ENCODE measurements at regions not wholly inside any gene's neighbourhood (a gene's known extent, or its start where the extent isn't known, plus 50 kb on each side); places are given as distances from the start of the nearest gene placed in this dataset.

- H3K9ac ChIP-seq (ENCODE audit: low read length), result no peak overlapping the region
- no peaks in the 10 kb centered on the region for H3K9me3 ChIP-seq (ENCODE audit: insufficient read depth, low read length)
- TF ChIP-seq, protein P1, sequence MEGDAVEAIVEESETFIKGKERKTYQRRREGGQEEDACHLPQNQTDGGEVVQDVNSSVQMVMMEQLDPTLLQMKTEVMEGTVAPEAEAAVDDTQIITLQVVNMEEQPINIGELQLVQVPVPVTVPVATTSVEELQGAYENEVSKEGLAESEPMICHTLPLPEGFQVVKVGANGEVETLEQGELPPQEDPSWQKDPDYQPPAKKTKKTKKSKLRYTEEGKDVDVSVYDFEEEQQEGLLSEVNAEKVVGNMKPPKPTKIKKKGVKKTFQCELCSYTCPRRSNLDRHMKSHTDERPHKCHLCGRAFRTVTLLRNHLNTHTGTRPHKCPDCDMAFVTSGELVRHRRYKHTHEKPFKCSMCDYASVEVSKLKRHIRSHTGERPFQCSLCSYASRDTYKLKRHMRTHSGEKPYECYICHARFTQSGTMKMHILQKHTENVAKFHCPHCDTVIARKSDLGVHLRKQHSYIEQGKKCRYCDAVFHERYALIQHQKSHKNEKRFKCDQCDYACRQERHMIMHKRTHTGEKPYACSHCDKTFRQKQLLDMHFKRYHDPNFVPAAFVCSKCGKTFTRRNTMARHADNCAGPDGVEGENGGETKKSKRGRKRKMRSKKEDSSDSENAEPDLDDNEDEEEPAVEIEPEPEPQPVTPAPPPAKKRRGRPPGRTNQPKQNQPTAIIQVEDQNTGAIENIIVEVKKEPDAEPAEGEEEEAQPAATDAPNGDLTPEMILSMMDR (IDR thresholded peaks at IDR 0.05; ENCODE audit: insufficient read depth, low read length, poor library complexity, severe bottlenecking), result no peak
- no peak for TF ChIP-seq EZH2phosphoT487 (conservative IDR thresholded peaks at IDR 0.05; ENCODE audit: low read length)
Observed at GRCh38 chr14:28059254-28059653, 707.3 kb upstream of the FOXG1 start.

DNA sequence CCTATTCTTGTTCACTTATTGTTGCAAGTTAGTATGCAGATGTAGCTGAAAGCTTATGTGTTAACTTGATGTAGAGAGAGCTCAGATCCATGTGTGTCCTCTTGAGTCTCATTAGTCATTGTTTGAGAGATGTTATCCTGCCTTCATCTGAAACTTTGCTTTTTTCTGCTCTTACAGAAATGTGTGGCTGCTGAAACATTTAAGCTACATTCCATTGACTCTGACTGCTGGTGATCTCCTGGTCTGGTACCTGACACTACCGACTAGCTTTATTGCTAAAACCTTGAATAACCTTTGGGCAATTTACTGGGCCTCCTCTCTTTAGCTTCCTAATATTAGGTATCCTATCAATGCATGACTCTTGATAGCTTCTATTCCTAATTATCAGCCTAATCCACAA is 705.6 kb upstream of the FOXG1 start:
- Histone ChIP-seq H2AFZ (ENCODE audit: low read depth, low read length, severe bottlenecking) (no peak overlapping the region), H3K79me2 (ENCODE audit: insufficient read depth, low read length) (no peaks in the 10 kb centered on the region), H3K4me3 (ENCODE audit: insufficient read depth, low read length, poor library complexity, severe bottlenecking) (no peak overlapping the region), H3K36me3 (ENCODE audit: low read length) (no peaks in the 10 kb centered on the region), H3K9ac (ENCODE audit: low read length) (no peak overlapping the region), H3K27me3 (ENCODE audit: low read length) (no peaks in the 10 kb centered on the region), H3K9me2 (replicated peaks; ENCODE audit: insufficient read depth, low read length) (no peaks in the 10 kb centered on the region), H3F3A (ENCODE audit: insufficient read depth) (no peaks in the 10 kb centered on the region), H3K4me2 (ENCODE audit: low read depth, low read length, poor library complexity, severe bottlenecking) (no peak overlapping the region), H3K9me3 (ENCODE audit: insufficient read depth, low read length) (no peaks in the 10 kb centered on the region), H3K27ac (ENCODE audit: low read depth, low read length) (no peak overlapping the region), H4K20me1 (ENCODE audit: low read depth, low read length) (no peaks in the 10 kb centered on the region)
- TF ChIP-seq, protein P1 (IDR thresholded peaks at IDR 0.05; ENCODE audit: insufficient read depth, low read length, poor library complexity, severe bottlenecking), result no peak
- TF ChIP-seq EZH2phosphoT487 (conservative IDR thresholded peaks at IDR 0.05; ENCODE audit: low read length), result no peak

More at GRCh38 chr14:28059254-28059653, 707.3 kb upstream of the FOXG1 start:
- H3K36me3 ChIP-seq (ENCODE audit: low read length), result no peaks in the 10 kb centered on the region
- no peak overlapping the region for H3K4me2 ChIP-seq (ENCODE audit: low read depth, low read length, poor library complexity, severe bottlenecking)
- H3K4me3 ChIP-seq (ENCODE audit: insufficient read depth, low read length, poor library complexity, severe bottlenecking), result no peak overlapping the region
- H3K27me3 ChIP-seq (ENCODE audit: low read length), result no peaks in the 10 kb centered on the region
- no peak overlapping the region for H3K27ac ChIP-seq (ENCODE audit: low read depth, low read length)
- no peaks in the 10 kb centered on the region for H3K79me2 ChIP-seq (ENCODE audit: insufficient read depth, low read length)
- H4K20me1 ChIP-seq (ENCODE audit: low read depth, low read length), result no peaks in the 10 kb centered on the region
- no peaks in the 10 kb centered on the region for H3K9me2 ChIP-seq (replicated peaks; ENCODE audit: insufficient read depth, low read length)
- H3F3A ChIP-seq (ENCODE audit: insufficient read depth), result no peaks in the 10 kb centered on the region
- H2AFZ ChIP-seq (ENCODE audit: low read depth, low read length, severe bottlenecking), result no peak overlapping the region

DNA sequence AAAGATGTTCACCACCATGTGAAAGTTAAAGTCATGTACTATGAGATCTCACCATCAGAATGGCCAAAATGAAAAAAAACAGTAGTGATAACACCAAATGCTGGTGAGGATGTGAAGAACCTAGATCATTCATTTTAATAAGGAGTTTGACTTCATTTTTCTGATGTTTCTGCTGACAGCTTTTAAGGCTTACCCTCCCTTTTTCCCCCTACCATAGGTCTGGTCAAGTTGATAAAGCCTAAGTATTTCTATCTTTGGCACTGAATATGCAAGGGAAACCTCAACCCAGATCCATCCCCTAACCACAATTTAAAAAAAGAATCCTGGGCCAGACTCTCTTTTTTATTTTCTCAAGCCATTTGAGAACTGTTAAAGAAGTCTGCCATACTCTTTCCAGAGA is 689.6 kb upstream of the FOXG1 start:
- no peaks in the 10 kb centered on the region for H3K9me2 ChIP-seq (replicated peaks; ENCODE audit: insufficient read depth, low read length)
- no peaks in the 10 kb centered on the region for H3F3A ChIP-seq (ENCODE audit: insufficient read depth)
- H3K27ac ChIP-seq (ENCODE audit: low read depth, low read length), result no peak overlapping the region
- no peak overlapping the region for H3K4me3 ChIP-seq (ENCODE audit: insufficient read depth, low read length, poor library complexity, severe bottlenecking)
- H4K20me1 ChIP-seq (ENCODE audit: low read depth, low read length), result no peaks in the 10 kb centered on the region
- no peaks in the 10 kb centered on the region for H3K9me3 ChIP-seq (ENCODE audit: insufficient read depth, low read length)
- H3K4me2 ChIP-seq (ENCODE audit: low read depth, low read length, poor library complexity, severe bottlenecking), result no peak overlapping the region
- H3K9ac ChIP-seq (ENCODE audit: low read length), result no peak overlapping the region
- no peaks in the 10 kb centered on the region for H3K79me2 ChIP-seq (ENCODE audit: insufficient read depth, low read length)
- H3K27me3 ChIP-seq (ENCODE audit: low read length), result no peaks in the 10 kb centered on the region
- no peaks in the 10 kb centered on the region for H3K36me3 ChIP-seq (ENCODE audit: low read length)
- no peak overlapping the region for H2AFZ ChIP-seq (ENCODE audit: low read depth, low read length, severe bottlenecking)
- no peak for TF ChIP-seq EZH2phosphoT487 (conservative IDR thresholded peaks at IDR 0.05; ENCODE audit: low read length)
- TF ChIP-seq, protein P1 (IDR thresholded peaks at IDR 0.05; ENCODE audit: insufficient read depth, low read length, poor library complexity, severe bottlenecking), result no peak

Data from SU-DHL-6 (cell line).